ENCODE measurements at regions not wholly inside any gene's neighbourhood (a gene's known extent, or its start where the extent isn't known, plus 50 kb on each side); places are given as distances from the start of the nearest gene placed in this dataset.

DNA sequence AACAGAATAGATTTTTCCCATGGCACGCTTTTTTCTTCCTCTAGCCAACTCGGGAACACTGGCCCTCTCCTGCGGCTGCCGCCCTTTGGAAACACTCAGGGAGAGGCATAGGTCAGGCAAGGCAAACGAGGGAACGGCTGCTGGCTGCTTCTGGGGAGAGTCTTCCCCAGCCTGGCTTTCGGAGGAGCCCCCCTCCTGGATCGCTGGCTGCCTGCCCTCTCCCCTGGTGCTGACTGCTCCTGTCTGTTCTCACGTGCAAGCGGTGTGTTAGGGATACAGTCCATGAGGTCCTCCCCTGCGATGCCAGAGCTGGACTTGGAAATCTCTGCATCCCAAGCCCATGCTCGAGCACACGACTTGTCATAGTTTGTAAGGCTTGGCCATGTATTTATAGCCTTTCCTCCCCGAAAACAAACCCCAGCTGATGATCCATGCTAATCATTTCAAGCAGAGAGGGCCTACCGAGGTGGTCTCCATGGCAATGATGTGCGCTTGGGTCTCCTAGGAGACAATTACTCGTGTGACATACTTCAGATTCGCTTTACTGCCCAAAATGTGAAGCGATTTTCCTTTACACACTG lies 315.6 kb upstream of the ATP10A start:
- no peaks in the 10 kb centered on the region for H3K9me3 Mint-ChIP-seq (ENCODE audit: unreplicated experiment)
- H3K27ac Mint-ChIP-seq (ENCODE audit: unreplicated experiment): no peak overlapping the region
- H3K36me3 Mint-ChIP-seq (ENCODE audit: low read depth, unreplicated experiment): no peaks in the 10 kb centered on the region
- H3K4me1 Mint-ChIP-seq (ENCODE audit: unreplicated experiment): no peaks in the 10 kb centered on the region
- H3K27me3 Mint-ChIP-seq (ENCODE audit: unreplicated experiment): no peaks in the 10 kb centered on the region
- TF ChIP-seq, protein P1, sequence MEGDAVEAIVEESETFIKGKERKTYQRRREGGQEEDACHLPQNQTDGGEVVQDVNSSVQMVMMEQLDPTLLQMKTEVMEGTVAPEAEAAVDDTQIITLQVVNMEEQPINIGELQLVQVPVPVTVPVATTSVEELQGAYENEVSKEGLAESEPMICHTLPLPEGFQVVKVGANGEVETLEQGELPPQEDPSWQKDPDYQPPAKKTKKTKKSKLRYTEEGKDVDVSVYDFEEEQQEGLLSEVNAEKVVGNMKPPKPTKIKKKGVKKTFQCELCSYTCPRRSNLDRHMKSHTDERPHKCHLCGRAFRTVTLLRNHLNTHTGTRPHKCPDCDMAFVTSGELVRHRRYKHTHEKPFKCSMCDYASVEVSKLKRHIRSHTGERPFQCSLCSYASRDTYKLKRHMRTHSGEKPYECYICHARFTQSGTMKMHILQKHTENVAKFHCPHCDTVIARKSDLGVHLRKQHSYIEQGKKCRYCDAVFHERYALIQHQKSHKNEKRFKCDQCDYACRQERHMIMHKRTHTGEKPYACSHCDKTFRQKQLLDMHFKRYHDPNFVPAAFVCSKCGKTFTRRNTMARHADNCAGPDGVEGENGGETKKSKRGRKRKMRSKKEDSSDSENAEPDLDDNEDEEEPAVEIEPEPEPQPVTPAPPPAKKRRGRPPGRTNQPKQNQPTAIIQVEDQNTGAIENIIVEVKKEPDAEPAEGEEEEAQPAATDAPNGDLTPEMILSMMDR (IDR thresholded peaks at IDR 0.05; ENCODE audit: unreplicated experiment): no peak
- no peak overlapping the region for H3K4me3 Mint-ChIP-seq (ENCODE audit: unreplicated experiment)
- no peak for DNase-seq (ENCODE audit: low spot score)

DNA sequence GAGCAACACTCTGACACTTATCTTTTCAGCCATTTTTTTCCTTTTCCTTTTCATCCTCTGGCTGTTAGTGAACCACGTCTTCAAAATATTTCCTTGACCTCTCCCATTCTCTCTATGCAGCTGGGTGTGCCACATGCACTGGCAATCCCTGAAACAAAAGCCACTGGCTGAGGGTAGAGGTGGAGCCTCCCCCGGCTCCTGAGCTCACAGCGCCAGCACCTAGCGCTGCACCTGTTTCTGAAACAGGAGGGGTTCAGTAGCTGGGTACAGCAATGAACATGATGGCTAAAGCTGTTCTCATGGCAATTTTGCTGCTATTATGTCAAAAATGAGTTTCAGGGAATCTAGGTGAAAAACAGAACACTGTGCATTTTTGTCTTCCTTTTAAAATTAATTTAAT lies 314.7 kb upstream of the ATP10A start:
- Mint-ChIP-seq H3K4me3 (ENCODE audit: unreplicated experiment) (no peak overlapping the region), H3K9me3 (ENCODE audit: unreplicated experiment) (no peaks in the 10 kb centered on the region), H3K27me3 (ENCODE audit: unreplicated experiment) (no peaks in the 10 kb centered on the region), H3K27ac (ENCODE audit: unreplicated experiment) (no peak overlapping the region), H3K4me1 (ENCODE audit: unreplicated experiment) (no peaks in the 10 kb centered on the region), H3K36me3 (ENCODE audit: low read depth, unreplicated experiment) (no peaks in the 10 kb centered on the region)
- TF ChIP-seq, protein P1 (IDR thresholded peaks at IDR 0.05; ENCODE audit: unreplicated experiment): no peak
- no peak for DNase-seq (ENCODE audit: low spot score)

DNA sequence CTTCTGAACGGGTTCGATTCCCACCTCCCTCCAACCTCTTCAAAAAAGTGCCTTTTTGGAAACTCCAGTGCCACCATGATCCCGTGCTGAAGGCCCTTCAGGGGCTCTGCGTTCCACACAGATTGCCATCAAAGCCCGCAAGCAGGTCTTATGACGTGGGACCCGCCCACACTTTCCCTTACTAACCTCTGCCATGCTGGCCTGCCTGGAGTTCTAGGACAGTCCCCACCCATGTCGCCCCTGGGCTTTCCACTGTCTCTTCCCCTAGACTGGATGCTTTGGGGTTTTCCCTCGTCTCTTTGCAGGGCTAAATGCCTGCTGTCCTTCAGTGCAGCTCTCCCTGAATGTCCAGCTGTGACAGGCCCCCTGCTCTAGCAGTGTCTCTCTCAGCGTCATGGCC lies 313.7 kb upstream of the ATP10A start:
- H3K4me3 Mint-ChIP-seq (ENCODE audit: unreplicated experiment): no peak overlapping the region
- H3K27ac Mint-ChIP-seq (ENCODE audit: unreplicated experiment): no peak overlapping the region
- no peaks in the 10 kb centered on the region for H3K27me3 Mint-ChIP-seq (ENCODE audit: unreplicated experiment)
- TF ChIP-seq, protein P1 (IDR thresholded peaks at IDR 0.05; ENCODE audit: unreplicated experiment): no peak
- H3K36me3 Mint-ChIP-seq (ENCODE audit: low read depth, unreplicated experiment): no peaks in the 10 kb centered on the region
- no peaks in the 10 kb centered on the region for H3K9me3 Mint-ChIP-seq (ENCODE audit: unreplicated experiment)
- DNase-seq (ENCODE audit: low spot score): no peak
- no peaks in the 10 kb centered on the region for H3K4me1 Mint-ChIP-seq (ENCODE audit: unreplicated experiment)

DNA sequence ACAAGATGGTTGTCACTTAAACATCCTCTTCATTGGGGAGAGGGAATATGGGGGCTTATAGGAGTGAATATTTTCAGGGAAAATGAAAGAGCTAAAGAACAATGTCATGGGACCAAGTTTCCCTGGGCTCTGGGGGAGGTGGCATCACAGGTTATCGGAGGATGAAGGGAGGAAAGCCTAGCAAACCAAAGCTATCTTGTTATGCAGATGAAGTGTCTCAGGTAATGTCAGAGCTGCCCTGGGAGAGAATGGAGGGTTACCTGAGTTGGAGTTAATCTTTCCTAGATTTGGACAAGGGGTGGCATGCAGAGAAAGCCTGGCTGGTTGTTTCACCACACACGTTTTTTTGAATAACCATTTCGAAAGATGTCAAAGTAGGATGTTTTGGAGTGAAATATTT lies 308.1 kb upstream of the ATP10A start:
- H3K36me3 Mint-ChIP-seq (ENCODE audit: low read depth, unreplicated experiment): no peaks in the 10 kb centered on the region
- H3K27ac Mint-ChIP-seq (ENCODE audit: unreplicated experiment): no peak overlapping the region
- TF ChIP-seq, protein P1 (IDR thresholded peaks at IDR 0.05; ENCODE audit: unreplicated experiment): no peak
- H3K4me3 Mint-ChIP-seq (ENCODE audit: unreplicated experiment): no peak overlapping the region
- H3K27me3 Mint-ChIP-seq (ENCODE audit: unreplicated experiment): no peaks in the 10 kb centered on the region
- no peaks in the 10 kb centered on the region for H3K4me1 Mint-ChIP-seq (ENCODE audit: unreplicated experiment)
- H3K9me3 Mint-ChIP-seq (ENCODE audit: unreplicated experiment): no peaks in the 10 kb centered on the region
- DNase-seq (ENCODE audit: low spot score): no peak

DNA sequence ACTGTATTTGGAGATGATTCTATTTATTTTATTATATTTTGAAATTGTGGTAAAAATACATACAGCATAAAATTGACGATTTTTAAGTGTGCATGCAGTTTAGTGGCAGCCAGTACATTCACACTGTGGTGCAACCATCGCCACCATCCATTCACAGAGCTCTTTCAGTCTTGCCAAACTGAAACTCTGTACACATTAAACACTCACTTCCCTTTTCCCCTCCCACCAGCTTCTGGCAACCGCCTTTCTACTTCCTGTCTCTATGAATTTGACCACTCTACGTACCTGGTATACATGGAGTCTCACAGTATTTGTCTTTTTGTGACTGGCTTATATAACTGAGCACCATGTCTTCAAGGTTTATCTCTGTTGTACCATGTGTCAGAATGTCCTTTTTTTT lies 303.3 kb upstream of the ATP10A start:
- Mint-ChIP-seq H3K27ac (ENCODE audit: unreplicated experiment) (no peak overlapping the region), H3K4me1 (ENCODE audit: unreplicated experiment) (no peaks in the 10 kb centered on the region), H3K36me3 (ENCODE audit: low read depth, unreplicated experiment) (no peaks in the 10 kb centered on the region), H3K4me3 (ENCODE audit: unreplicated experiment) (no peak overlapping the region), H3K9me3 (ENCODE audit: unreplicated experiment) (no peaks in the 10 kb centered on the region), H3K27me3 (ENCODE audit: unreplicated experiment) (no peaks in the 10 kb centered on the region)
- TF ChIP-seq, protein P1 (IDR thresholded peaks at IDR 0.05; ENCODE audit: unreplicated experiment): no peak
- no peak for DNase-seq (ENCODE audit: low spot score)
